ENCODE measurements at regions not wholly inside any gene's neighbourhood (a gene's known extent, or its start where the extent isn't known, plus 50 kb on each side); places are given as distances from the start of the nearest gene placed in this dataset.

DNA sequence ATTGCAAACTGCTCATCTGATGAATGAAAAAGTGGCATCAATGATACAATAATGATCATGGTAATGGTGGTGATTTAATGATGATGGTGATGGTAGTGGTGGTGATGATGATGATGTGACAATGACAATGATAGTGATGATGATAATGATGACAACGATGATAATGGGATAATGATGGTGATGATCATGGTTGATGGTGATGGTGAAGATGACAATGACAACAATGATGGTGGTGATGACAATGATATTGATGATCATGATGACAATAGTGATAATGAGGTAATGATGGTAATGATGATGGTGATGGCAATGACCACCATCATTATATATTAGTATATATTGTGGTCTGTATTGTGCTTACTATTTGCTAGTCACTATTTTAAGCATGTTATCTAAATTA is 474.3 kb downstream of the TBC1D22A start (continued):
- TF ChIP-seq SNAI2 (CRISPR knock-in tag; IDR thresholded peaks at IDR 0.05): no peak
- no peak for TF ChIP-seq ZFP3 (CRISPR knock-in tag; IDR thresholded peaks at IDR 0.05)
- no peak for TF ChIP-seq ZC3H10 (CRISPR knock-in tag; IDR thresholded peaks at IDR 0.05)
- no peak for TF ChIP-seq OSR1 (CRISPR knock-in tag; IDR thresholded peaks at IDR 0.05)
- no peak for TF ChIP-seq ISL1 (CRISPR knock-in tag; IDR thresholded peaks at IDR 0.05)
- TF ChIP-seq PPARA (CRISPR knock-in tag; IDR thresholded peaks at IDR 0.05; ENCODE audit: borderline replicate concordance): no peak
- TF ChIP-seq, protein P1, sequence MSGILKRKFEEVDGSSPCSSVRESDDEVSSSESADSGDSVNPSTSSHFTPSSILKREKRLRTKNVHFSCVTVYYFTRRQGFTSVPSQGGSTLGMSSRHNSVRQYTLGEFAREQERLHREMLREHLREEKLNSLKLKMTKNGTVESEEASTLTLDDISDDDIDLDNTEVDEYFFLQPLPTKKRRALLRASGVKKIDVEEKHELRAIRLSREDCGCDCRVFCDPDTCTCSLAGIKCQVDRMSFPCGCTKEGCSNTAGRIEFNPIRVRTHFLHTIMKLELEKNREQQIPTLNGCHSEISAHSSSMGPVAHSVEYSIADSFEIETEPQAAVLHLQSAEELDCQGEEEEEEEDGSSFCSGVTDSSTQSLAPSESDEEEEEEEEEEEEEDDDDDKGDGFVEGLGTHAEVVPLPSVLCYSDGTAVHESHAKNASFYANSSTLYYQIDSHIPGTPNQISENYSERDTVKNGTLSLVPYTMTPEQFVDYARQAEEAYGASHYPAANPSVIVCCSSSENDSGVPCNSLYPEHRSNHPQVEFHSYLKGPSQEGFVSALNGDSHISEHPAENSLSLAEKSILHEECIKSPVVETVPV (CRISPR knock-in tag; IDR thresholded peaks at IDR 0.05): no peak
- TF ChIP-seq ZFP30 (CRISPR knock-in tag; IDR thresholded peaks at IDR 0.05): no peak
- no peak for TF ChIP-seq GLIS3 (CRISPR knock-in tag; IDR thresholded peaks at IDR 0.05)

DNA sequence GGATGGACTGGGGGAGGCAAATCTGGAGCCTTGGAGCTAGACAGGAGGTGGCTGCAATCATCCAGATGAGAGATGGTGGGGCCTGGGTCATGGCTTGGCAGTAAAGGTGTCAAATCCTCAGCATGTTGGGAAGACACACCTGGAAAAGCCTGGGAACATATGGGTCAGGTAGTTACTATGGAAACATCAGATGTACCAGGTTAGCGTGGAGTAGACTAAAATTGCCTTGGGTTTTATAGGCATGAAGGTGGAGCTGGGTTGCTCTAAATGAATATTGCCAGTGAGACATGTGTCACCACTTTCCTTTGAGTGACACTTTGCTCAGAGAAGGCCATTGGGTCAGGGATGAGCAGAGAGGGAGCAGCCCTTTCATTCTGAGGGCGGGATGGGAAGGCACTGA is 473.7 kb downstream of the TBC1D22A start:
- ATAC-seq: no peak
- TF ChIP-seq CSDC2 (CRISPR knock-in tag; IDR thresholded peaks at IDR 0.05): no peak
- TF ChIP-seq, protein P2, sequence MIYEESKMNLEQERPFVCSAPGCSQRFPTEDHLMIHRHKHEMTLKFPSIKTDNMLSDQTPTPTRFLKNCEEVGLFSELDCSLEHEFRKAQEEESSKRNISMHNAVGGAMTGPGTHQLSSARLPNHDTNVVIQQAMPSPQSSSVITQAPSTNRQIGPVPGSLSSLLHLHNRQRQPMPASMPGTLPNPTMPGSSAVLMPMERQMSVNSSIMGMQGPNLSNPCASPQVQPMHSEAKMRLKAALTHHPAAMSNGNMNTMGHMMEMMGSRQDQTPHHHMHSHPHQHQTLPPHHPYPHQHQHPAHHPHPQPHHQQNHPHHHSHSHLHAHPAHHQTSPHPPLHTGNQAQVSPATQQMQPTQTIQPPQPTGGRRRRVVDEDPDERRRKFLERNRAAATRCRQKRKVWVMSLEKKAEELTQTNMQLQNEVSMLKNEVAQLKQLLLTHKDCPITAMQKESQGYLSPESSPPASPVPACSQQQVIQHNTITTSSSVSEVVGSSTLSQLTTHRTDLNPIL (CRISPR knock-in tag; IDR thresholded peaks at IDR 0.05; ENCODE audit: low read depth): no peak
- no peak for TF ChIP-seq ZNF70 (CRISPR knock-in tag; IDR thresholded peaks at IDR 0.05)
- TF ChIP-seq, protein P3, sequence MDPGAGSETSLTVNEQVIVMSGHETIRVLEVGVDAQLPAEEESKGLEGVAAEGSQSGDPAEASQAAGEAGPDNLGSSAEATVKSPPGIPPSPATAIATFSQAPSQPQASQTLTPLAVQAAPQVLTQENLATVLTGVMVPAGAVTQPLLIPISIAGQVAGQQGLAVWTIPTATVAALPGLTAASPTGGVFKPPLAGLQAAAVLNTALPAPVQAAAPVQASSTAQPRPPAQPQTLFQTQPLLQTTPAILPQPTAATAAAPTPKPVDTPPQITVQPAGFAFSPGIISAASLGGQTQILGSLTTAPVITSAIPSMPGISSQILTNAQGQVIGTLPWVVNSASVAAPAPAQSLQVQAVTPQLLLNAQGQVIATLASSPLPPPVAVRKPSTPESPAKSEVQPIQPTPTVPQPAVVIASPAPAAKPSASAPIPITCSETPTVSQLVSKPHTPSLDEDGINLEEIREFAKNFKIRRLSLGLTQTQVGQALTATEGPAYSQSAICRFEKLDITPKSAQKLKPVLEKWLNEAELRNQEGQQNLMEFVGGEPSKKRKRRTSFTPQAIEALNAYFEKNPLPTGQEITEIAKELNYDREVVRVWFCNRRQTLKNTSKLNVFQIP (CRISPR knock-in tag; IDR thresholded peaks at IDR 0.05; ENCODE audit: borderline replicate concordance, low read depth): no peak
- TF ChIP-seq ZC3H10 (CRISPR knock-in tag; IDR thresholded peaks at IDR 0.05): no peak
- no peak for TF ChIP-seq TCF4 (CRISPR knock-in tag; IDR thresholded peaks at IDR 0.05; ENCODE audit: borderline replicate concordance)
- TF ChIP-seq GLIS3 (CRISPR knock-in tag; IDR thresholded peaks at IDR 0.05): no peak
- no peak for TF ChIP-seq OSR1 (CRISPR knock-in tag; IDR thresholded peaks at IDR 0.05)
- TF ChIP-seq TOX (CRISPR knock-in tag; IDR thresholded peaks at IDR 0.05; ENCODE audit: borderline replicate concordance): no peak
- TF ChIP-seq ZNF8 (CRISPR knock-in tag; IDR thresholded peaks at IDR 0.05): no peak
- TF ChIP-seq, protein P1 (CRISPR knock-in tag; IDR thresholded peaks at IDR 0.05): no peak
- no peak for TF ChIP-seq ZNF565 (CRISPR knock-in tag; conservative IDR thresholded peaks at IDR 0.05; ENCODE audit: low read depth)
- TF ChIP-seq ZFP3 (CRISPR knock-in tag; IDR thresholded peaks at IDR 0.05): no peak
- no peak for TF ChIP-seq BACH2 (CRISPR knock-in tag; IDR thresholded peaks at IDR 0.05; ENCODE audit: borderline replicate concordance)
- no peak for TF ChIP-seq RARB (CRISPR knock-in tag; IDR thresholded peaks at IDR 0.05)
- TF ChIP-seq SNAI2 (CRISPR knock-in tag; IDR thresholded peaks at IDR 0.05): no peak
- no peak for TF ChIP-seq PPARA (CRISPR knock-in tag; IDR thresholded peaks at IDR 0.05; ENCODE audit: borderline replicate concordance)

DNA sequence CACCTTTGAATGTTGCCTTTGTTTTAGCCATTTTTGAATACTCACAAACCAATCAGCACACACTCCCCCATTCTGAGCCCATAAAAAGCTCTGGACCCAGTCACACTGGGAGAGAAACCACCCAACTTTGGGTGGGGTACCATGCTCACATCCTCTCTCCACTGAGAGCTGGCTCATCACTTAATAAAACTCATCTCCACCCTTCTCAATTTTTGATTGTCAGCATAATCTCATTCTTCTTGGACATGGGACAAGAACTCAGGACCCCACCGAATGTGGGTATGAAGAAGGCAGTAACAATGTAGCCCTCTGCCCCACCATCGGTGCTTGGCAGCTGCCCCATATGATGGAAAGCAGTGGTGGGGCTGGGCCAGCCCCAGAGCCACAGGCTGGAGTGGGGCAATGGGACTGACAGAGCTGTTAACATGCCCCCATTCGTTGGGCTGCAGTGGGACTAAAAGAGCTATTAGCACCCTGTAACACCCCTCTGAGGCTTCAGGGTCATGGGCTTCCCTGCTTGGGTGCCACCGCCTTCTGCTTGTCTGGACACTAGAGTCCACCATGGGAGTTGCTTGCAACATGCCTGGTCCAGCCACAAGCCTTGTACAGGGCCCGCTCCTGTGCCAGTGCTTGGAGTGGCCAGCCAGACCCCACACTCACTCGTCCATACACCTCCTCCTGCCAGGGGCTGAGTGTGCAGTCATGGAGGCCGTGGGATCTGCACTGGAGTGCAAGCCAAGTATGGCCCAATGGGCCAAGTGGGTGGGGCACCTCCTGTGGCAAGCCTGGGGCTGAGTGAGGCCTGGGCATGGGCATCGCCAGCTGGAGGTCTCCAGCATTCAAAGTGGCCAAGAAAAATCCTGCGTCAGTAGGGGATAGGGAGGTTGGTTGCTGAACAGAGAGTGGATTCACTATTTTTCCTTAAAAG is 471.1 kb downstream of the TBC1D22A start:
- TF ChIP-seq ISL1 (CRISPR knock-in tag; IDR thresholded peaks at IDR 0.05): no peak
- TF ChIP-seq, protein P3 (CRISPR knock-in tag; IDR thresholded peaks at IDR 0.05; ENCODE audit: borderline replicate concordance, low read depth): no peak
- no peak for TF ChIP-seq ARNTL (CRISPR knock-in tag; IDR thresholded peaks at IDR 0.05; ENCODE audit: borderline replicate concordance, low read depth)
- TF ChIP-seq ZNF565 (CRISPR knock-in tag; conservative IDR thresholded peaks at IDR 0.05; ENCODE audit: low read depth): no peak
- no peak for TF ChIP-seq ZFP30 (CRISPR knock-in tag; IDR thresholded peaks at IDR 0.05)
- TF ChIP-seq RARB (CRISPR knock-in tag; IDR thresholded peaks at IDR 0.05): no peak
- no peak for TF ChIP-seq PPARA (CRISPR knock-in tag; IDR thresholded peaks at IDR 0.05; ENCODE audit: borderline replicate concordance)
- no peak for TF ChIP-seq ESRRG (CRISPR knock-in tag; IDR thresholded peaks at IDR 0.05)
- no peak for TF ChIP-seq BACH2 (CRISPR knock-in tag; IDR thresholded peaks at IDR 0.05; ENCODE audit: borderline replicate concordance)
- TF ChIP-seq, protein P4, sequence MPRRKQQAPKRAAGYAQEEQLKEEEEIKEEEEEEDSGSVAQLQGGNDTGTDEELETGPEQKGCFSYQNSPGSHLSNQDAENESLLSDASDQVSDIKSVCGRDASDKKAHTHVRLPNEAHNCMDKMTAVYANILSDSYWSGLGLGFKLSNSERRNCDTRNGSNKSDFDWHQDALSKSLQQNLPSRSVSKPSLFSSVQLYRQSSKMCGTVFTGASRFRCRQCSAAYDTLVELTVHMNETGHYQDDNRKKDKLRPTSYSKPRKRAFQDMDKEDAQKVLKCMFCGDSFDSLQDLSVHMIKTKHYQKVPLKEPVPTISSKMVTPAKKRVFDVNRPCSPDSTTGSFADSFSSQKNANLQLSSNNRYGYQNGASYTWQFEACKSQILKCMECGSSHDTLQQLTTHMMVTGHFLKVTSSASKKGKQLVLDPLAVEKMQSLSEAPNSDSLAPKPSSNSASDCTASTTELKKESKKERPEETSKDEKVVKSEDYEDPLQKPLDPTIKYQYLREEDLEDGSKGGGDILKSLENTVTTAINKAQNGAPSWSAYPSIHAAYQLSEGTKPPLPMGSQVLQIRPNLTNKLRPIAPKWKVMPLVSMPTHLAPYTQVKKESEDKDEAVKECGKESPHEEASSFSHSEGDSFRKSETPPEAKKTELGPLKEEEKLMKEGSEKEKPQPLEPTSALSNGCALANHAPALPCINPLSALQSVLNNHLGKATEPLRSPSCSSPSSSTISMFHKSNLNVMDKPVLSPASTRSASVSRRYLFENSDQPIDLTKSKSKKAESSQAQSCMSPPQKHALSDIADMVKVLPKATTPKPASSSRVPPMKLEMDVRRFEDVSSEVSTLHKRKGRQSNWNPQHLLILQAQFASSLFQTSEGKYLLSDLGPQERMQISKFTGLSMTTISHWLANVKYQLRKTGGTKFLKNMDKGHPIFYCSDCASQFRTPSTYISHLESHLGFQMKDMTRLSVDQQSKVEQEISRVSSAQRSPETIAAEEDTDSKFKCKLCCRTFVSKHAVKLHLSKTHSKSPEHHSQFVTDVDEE (CRISPR knock-in tag; IDR thresholded peaks at IDR 0.05): no peak
- TF ChIP-seq, protein P5, sequence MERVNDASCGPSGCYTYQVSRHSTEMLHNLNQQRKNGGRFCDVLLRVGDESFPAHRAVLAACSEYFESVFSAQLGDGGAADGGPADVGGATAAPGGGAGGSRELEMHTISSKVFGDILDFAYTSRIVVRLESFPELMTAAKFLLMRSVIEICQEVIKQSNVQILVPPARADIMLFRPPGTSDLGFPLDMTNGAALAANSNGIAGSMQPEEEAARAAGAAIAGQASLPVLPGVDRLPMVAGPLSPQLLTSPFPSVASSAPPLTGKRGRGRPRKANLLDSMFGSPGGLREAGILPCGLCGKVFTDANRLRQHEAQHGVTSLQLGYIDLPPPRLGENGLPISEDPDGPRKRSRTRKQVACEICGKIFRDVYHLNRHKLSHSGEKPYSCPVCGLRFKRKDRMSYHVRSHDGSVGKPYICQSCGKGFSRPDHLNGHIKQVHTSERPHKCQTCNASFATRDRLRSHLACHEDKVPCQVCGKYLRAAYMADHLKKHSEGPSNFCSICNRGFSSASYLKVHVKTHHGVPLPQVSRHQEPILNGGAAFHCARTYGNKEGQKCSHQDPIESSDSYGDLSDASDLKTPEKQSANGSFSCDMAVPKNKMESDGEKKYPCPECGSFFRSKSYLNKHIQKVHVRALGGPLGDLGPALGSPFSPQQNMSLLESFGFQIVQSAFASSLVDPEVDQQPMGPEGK (CRISPR knock-in tag; IDR thresholded peaks at IDR 0.05; ENCODE audit: borderline replicate concordance): no peak
- no peak for TF ChIP-seq CSDC2 (CRISPR knock-in tag; IDR thresholded peaks at IDR 0.05)
- no peak for TF ChIP-seq ZNF8 (CRISPR knock-in tag; IDR thresholded peaks at IDR 0.05)
- no peak for TF ChIP-seq TCF4 (CRISPR knock-in tag; IDR thresholded peaks at IDR 0.05; ENCODE audit: borderline replicate concordance)
- no peak for TF ChIP-seq ZNF70 (CRISPR knock-in tag; IDR thresholded peaks at IDR 0.05)
- ATAC-seq: no peak

Measured in SK-N-SH treated with all-trans-retinoic acid at 6 μM for 48 hours (cell line).